Upper lobe of right lung (tissue), 1 donor: ENCODE measurements at regions not wholly inside any gene's neighbourhood (a gene's known extent, or its start where the extent isn't known, plus 50 kb on each side); places are given as distances from the start of the nearest gene placed in this dataset.

ENCODE experiments used
- ATAC-seq: fragments of 200-7000 bp; cut with Tn5 transposase; one replicate; pipeline ENCODE4 v1.9.1; 2020; ENCODE audit warnings: mild to moderate bottlenecking, moderate library complexity
- DNase-seq: peaks from one replicate; pipeline ENCODE4 v3.0.0-alpha.2; 2020
- H3K27ac ChIP-seq: fragments of 200-600 bp; one replicate; pipeline ENCODE4 v1.8.0; 2022
- H3K27me3 ChIP-seq: fragments of 200-600 bp; one replicate; pipeline ENCODE4 v1.8.0; 2022; ENCODE audit warnings: mild to moderate bottlenecking
- H3K36me3 ChIP-seq: fragments of 200-600 bp; one replicate; pipeline ENCODE4 v1.8.0; 2022
- H3K4me1 ChIP-seq: fragments of 200-600 bp; one replicate; pipeline ENCODE4 v1.8.0; 2022
- H3K4me3 ChIP-seq: fragments of 200-600 bp; one replicate; pipeline ENCODE4 v1.8.0; 2022; ENCODE audit warnings: mild to moderate bottlenecking
- H3K9me3 ChIP-seq: fragments of 200-600 bp; one replicate; pipeline ENCODE4 v1.8.0; 2022
- CTCF ChIP-seq: fragments of 200-600 bp; IDR thresholded peaks from one replicate; pipeline ENCODE4 v1.8.0; 2022; ENCODE audit warnings: antibody characterized with exemption
- intact Hi-C: fragments of 100-400 bp; cut with DNase I; formaldehyde crosslinking; loops from one replicate; pipeline ENCODE4 v1.11.0; 2022
- donor health status: DM: no; HTN: yes; CAD: no; lungs with severe emphysema.

- H3K27me3 ChIP-seq, result no peaks in the 10 kb centered on the region
- H3K4me1 ChIP-seq, result peaks cover 41% of the 10 kb centered on the region
- H3K36me3 ChIP-seq, result no peaks in the 10 kb centered on the region
- DNase-seq (no peak), ATAC-seq (no peak)
- intact Hi-C loops, result no loop called here
- H3K9me3 ChIP-seq, result no peaks in the 10 kb centered on the region
- TF ChIP-seq CTCF, result no peak
- H3K4me3 ChIP-seq, result no peak overlapping the region
- H3K27ac ChIP-seq, result no peak overlapping the region
Observed at GRCh38 chr10:78807504-78808203, 261.1 kb upstream of the ZMIZ1 start.

DNA sequence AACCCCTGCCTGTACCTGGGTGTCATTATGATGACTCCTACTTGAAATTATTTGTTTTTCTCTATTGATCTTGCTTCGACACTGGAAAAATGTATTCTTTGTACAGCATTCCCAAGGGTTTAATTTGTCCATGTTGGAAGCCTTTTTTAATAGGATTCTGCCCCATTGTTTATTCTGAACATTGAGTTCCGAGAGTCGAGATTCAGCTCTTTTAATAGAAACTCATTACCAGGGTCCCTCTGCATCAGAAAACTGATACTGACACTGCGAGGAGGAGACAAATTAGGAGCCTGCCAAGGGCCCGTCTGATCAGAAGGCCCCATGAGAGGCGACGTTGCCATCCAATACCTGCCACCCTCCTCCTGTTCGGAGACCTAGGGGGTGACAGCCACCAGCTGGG is 260.5 kb upstream of the ZMIZ1 start:
- H3K36me3 ChIP-seq, result no peaks in the 10 kb centered on the region
- DNase-seq (no peak), ATAC-seq (no peak)
- no peak for TF ChIP-seq CTCF
- H3K4me1 ChIP-seq, result peaks cover 34% of the 10 kb centered on the region
- no peak overlapping the region for H3K4me3 ChIP-seq
- intact Hi-C loops, result no loop called here
- no peaks in the 10 kb centered on the region for H3K27me3 ChIP-seq
- no peaks in the 10 kb centered on the region for H3K9me3 ChIP-seq
- H3K27ac ChIP-seq, result no peak overlapping the region

- Histone ChIP-seq H3K4me1 (peaks cover 29% of the 10 kb centered on the region), H3K27ac (no peak overlapping the region), H3K4me3 (no peak overlapping the region), H3K27me3 (no peaks in the 10 kb centered on the region), H3K36me3 (no peaks in the 10 kb centered on the region), H3K9me3 (no peaks in the 10 kb centered on the region)
- intact Hi-C loops, result no loop called here
- no peak for DNase-seq
- no peak for TF ChIP-seq CTCF
- no peak for ATAC-seq
Observed at GRCh38 chr10:78808736-78809367, 259.9 kb upstream of the ZMIZ1 start.

GRCh38 chr10:78811174-78811573 is 257.6 kb upstream of the ZMIZ1 start:
- no peak for TF ChIP-seq CTCF
- no peaks in the 10 kb centered on the region for H3K36me3 ChIP-seq
- intact Hi-C loops, result no loop called here
- no peaks in the 10 kb centered on the region for H3K27me3 ChIP-seq
- H3K4me3 ChIP-seq, result no peak overlapping the region
- ATAC-seq (no peak), DNase-seq (no peak)
- H3K4me1 ChIP-seq, result peaks cover 14% of the 10 kb centered on the region
- H3K27ac ChIP-seq, result no peak overlapping the region
- H3K9me3 ChIP-seq, result no peaks in the 10 kb centered on the region

DNA sequence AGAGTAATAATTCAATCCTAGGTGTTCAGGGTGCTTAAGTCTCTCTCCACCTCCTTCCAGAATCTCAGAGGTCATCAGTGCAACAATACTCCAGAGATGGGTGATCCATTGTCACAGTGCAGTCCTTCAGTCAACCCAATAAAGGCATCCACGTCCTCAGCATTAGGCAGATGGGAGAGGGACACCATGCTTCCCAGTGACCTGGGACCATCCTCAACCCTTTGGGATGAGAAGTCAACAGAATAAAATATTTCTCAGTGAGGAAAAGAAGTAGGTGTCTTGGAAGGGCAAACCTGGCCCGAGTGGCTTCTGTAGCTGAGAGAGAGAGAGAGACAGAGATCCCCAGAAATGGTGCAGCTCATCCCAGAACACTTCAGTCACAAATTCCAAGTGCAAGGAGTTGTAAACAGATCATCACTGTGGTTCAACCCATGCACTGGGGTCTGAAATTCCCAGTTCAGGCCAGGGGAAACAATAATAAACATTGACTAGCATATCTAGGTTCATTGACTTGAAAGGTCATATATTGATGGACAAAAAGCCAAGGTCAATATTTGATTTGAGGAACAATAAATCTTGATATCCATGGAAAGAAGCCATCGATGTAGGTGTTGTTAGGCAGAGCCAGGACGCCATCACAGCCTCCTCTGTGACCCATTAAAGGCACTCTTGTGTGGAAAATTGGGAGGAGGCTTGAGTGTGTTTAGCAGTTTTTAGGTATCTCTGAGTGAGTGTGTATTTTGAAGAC is 256.0 kb upstream of the ZMIZ1 start:
- intact Hi-C loops, result no loop called here
- ATAC-seq, result no peak

More for the DNA sequence above, 256.0 kb upstream of the ZMIZ1 start:
- no peak for TF ChIP-seq CTCF
- no peaks in the 10 kb centered on the region for H3K36me3 ChIP-seq
- no peak overlapping the region for H3K27ac ChIP-seq
- no peak overlapping the region for H3K4me3 ChIP-seq
- H3K4me1 ChIP-seq, result peaks cover 20% of the 10 kb centered on the region
- DNase-seq, result no peak
- H3K27me3 ChIP-seq, result no peaks in the 10 kb centered on the region
- no peaks in the 10 kb centered on the region for H3K9me3 ChIP-seq
